ENCODE measurements at regions not wholly inside any gene's neighbourhood (a gene's known extent, or its start where the extent isn't known, plus 50 kb on each side); places are given as distances from the start of the nearest gene placed in this dataset.

DNA sequence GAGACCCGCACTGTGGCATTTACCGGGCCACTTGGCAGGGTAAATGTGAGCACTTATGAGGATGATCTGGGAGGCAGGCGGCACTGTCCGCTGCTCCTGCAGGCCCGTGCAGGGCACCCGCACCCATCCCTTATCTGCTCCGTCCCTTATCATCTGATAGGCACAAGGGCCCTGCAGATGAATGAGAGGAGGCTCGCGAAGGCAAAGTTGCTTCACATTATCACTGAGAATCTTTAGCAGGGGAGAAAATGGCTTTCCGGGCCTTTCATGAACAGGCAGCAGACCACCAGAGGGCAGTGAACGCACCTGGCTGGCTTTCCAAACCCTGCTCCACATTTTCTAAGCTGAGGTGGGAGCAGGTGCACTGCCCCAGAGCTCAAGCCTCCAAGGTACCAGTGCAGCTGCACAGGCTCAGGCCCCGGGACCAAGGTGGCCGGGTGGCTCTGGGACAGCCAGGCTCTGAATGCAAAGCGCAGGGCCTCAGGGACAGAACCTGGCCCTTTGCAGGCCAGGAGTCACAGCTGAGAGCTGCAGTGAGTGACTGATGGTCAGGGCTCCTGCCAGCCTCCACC is 165.6 kb downstream of the SHANK2 start:
- no peak overlapping the region for H3K4me3 ChIP-seq (ENCODE audit: low read depth, low read length)
- TF ChIP-seq MYC (IDR thresholded peaks at IDR 0.05; ENCODE audit: low read depth, low read length) (no peak), POLR2A (IDR thresholded peaks at IDR 0.05; ENCODE audit: extremely low read depth, insufficient read length) (no peak)
- TF ChIP-seq, protein P1, sequence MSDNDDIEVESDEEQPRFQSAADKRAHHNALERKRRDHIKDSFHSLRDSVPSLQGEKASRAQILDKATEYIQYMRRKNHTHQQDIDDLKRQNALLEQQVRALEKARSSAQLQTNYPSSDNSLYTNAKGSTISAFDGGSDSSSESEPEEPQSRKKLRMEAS (IDR thresholded peaks at IDR 0.05; ENCODE audit: low read depth, low read length), result no peak
- TF ChIP-seq, protein P2, sequence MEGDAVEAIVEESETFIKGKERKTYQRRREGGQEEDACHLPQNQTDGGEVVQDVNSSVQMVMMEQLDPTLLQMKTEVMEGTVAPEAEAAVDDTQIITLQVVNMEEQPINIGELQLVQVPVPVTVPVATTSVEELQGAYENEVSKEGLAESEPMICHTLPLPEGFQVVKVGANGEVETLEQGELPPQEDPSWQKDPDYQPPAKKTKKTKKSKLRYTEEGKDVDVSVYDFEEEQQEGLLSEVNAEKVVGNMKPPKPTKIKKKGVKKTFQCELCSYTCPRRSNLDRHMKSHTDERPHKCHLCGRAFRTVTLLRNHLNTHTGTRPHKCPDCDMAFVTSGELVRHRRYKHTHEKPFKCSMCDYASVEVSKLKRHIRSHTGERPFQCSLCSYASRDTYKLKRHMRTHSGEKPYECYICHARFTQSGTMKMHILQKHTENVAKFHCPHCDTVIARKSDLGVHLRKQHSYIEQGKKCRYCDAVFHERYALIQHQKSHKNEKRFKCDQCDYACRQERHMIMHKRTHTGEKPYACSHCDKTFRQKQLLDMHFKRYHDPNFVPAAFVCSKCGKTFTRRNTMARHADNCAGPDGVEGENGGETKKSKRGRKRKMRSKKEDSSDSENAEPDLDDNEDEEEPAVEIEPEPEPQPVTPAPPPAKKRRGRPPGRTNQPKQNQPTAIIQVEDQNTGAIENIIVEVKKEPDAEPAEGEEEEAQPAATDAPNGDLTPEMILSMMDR (IDR thresholded peaks at IDR 0.05; ENCODE audit: low read depth, low read length), result peak; percentile 38
- peak; percentile 34 for DNase-seq (ENCODE audit: low read depth)

DNA sequence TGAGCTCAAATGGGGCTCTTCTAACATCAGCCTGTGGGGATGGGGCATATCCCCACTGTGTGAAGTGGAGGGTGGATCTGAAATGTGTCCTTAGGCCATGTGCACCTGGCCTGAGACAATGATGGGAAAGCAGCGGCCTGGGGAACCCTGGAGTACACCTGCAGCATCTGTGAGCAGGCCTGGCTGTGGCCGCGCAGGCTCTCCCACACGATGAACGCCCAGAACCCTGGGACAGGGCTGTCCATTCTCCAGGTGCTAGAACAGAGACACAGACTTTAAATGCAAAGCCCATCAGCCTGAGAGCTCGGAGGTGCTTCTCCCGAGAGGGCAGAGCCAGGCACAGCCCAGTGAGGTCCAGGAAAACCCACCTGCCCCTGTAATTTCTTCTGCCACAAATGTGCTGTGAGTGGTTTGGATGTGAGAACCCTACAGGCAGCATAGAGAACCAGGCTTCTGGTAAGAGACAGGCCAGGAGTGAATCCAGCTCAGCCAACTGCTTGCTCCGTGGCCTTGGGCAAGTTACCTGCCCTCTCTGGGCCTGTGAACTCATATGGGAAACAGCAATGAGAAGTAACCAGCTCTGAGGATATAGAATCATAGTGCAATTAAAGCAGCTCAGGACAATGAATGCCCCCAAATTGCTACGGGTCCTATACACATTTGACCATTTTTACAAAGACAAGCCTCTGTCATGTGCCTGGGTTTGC is 167.9 kb downstream of the SHANK2 start:
- H3K4me3 ChIP-seq (ENCODE audit: low read depth, low read length), result no peak overlapping the region
- no peak for DNase-seq (ENCODE audit: low read depth)
- TF ChIP-seq, protein P1 (IDR thresholded peaks at IDR 0.05; ENCODE audit: low read depth, low read length), result no peak
- no peak for TF ChIP-seq MYC (IDR thresholded peaks at IDR 0.05; ENCODE audit: low read depth, low read length)
- TF ChIP-seq, protein P2 (IDR thresholded peaks at IDR 0.05; ENCODE audit: low read depth, low read length), result no peak
- no peak for TF ChIP-seq POLR2A (IDR thresholded peaks at IDR 0.05; ENCODE audit: extremely low read depth, insufficient read length)

DNA sequence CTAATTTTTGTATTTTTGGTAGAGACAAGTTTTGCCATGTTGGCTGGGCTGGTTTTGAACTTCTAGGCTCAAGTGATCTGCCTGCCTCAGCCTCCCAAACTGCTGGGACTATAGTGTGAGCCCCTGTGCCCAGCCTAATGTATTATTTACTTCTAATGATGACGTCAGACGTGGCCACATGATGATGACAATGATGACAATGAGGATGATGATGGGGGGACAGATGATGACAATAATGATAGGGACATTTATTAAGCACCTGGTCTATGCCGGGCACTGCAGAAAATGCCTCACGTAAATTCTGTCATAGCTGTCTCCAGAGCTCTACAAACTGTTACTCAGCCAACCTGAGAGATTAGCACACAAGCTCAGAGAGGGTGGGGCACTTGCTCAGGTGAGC is 169.3 kb downstream of the SHANK2 start:
- no peak overlapping the region for H3K4me3 ChIP-seq (ENCODE audit: low read depth, low read length)
- no peak for DNase-seq (ENCODE audit: low read depth)
- TF ChIP-seq, protein P2 (IDR thresholded peaks at IDR 0.05; ENCODE audit: low read depth, low read length), result no peak
- no peak for TF ChIP-seq MYC (IDR thresholded peaks at IDR 0.05; ENCODE audit: low read depth, low read length)
- TF ChIP-seq POLR2A (IDR thresholded peaks at IDR 0.05; ENCODE audit: extremely low read depth, insufficient read length), result no peak
- TF ChIP-seq, protein P1 (IDR thresholded peaks at IDR 0.05; ENCODE audit: low read depth, low read length), result no peak

DNA sequence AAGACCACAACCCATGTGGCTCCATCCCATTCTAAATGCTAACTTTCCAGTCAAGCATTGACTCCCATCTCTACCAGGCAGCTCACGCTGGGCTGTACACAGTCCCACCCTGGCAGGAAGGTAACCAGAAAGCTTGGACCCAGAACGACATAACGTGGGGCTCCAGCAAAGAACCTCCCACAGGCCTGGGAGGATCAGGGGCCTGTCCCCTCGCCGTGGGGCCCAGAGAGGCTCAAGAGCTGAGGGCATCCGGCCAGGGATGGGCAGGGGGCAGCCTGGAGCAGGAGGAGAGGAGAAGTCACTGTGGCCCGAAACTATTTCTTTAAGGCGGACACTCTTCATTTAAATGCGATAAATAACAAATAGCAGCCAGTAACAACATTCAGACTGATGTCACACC is 169.9 kb downstream of the SHANK2 start:
- DNase-seq (ENCODE audit: low read depth), result no peak
- TF ChIP-seq, protein P2 (IDR thresholded peaks at IDR 0.05; ENCODE audit: low read depth, low read length), result no peak
- TF ChIP-seq, protein P1 (IDR thresholded peaks at IDR 0.05; ENCODE audit: low read depth, low read length), result no peak
- TF ChIP-seq POLR2A (IDR thresholded peaks at IDR 0.05; ENCODE audit: extremely low read depth, insufficient read length) (no peak), MYC (IDR thresholded peaks at IDR 0.05; ENCODE audit: low read depth, low read length) (no peak)
- no peak overlapping the region for H3K4me3 ChIP-seq (ENCODE audit: low read depth, low read length)

DNA sequence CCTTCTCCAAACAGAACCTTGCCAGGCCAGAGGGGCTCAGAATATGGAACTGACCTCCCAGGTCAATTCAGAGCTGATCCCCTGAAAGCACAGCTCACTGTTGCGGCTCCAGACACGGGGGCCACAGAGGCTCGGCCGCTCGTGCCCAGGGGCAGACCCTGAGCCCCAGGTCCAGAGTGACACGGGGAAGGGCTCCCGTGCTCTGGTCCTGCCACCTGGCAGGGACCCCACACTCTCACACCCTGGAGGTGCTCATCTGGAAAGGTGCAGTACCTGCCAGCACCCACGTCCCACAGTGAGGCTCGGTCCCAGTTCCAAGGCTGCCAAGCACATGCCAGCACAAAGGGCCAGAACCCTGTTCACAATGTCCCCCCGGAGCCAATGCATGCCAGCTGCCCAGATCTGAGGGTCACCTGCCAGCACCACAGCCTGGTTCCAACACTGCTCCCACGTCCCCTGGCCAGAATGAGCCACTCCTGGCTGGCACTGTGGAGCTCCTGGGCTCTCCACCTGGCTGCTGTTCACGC is 170.6 kb downstream of the SHANK2 start:
- DNase-seq (ENCODE audit: low read depth), result no peak
- TF ChIP-seq, protein P1 (IDR thresholded peaks at IDR 0.05; ENCODE audit: low read depth, low read length), result no peak
- TF ChIP-seq POLR2A (IDR thresholded peaks at IDR 0.05; ENCODE audit: extremely low read depth, insufficient read length) (no peak), MYC (IDR thresholded peaks at IDR 0.05; ENCODE audit: low read depth, low read length) (no peak)
- TF ChIP-seq, protein P2 (IDR thresholded peaks at IDR 0.05; ENCODE audit: low read depth, low read length), result no peak
- H3K4me3 ChIP-seq (ENCODE audit: low read depth, low read length), result no peak overlapping the region

Measured in NB4 (cell line).